Progenitor cell of endocrine pancreas (in vitro differentiated cells): ENCODE measurements at regions not wholly inside any gene's neighbourhood (a gene's known extent, or its start where the extent isn't known, plus 50 kb on each side); places are given as distances from the start of the nearest gene placed in this dataset.
"Not testable (repeated sequence)": the region's sequence is repeated elsewhere in the genome, so short reads cannot be mapped to it uniquely, and the experiment has no call there.

Experiments
- DNase-seq: peaks from one replicate; pipeline ENCODE4 v3.0.0; 2021; ENCODE audit warnings: low spot score; ENCODE audit not compliant: unreplicated experiment
- H3K27ac Mint-ChIP-seq: 2 replicates; pipeline ENCODE4 v1.8.0; 2021; ENCODE audit warnings: mild to moderate bottlenecking, moderate library complexity, mixed read lengths
- H3K27me3 Mint-ChIP-seq: 2 replicates; pipeline ENCODE4 v1.8.0; 2021; ENCODE audit warnings: mixed read lengths
- H3K36me3 Mint-ChIP-seq: 2 replicates; pipeline ENCODE4 v1.8.0; 2022; ENCODE audit warnings: mixed read lengths; ENCODE audit not compliant: insufficient read depth
- H3K4me1 Mint-ChIP-seq: 2 replicates; pipeline ENCODE4 v1.8.0; 2021; ENCODE audit warnings: low read depth, mixed read lengths
- H3K4me3 Mint-ChIP-seq: 2 replicates; pipeline ENCODE4 v1.8.0; 2021; ENCODE audit warnings: low read depth, mild to moderate bottlenecking, moderate library complexity, mixed read lengths
- H3K9me3 Mint-ChIP-seq: 2 replicates; pipeline ENCODE4 v1.8.0; 2021; ENCODE audit warnings: low read depth, mixed read lengths
- TF ChIP-seq, protein P1 (sequence below): fragments of 200-600 bp; sonication (generic); IDR thresholded peaks from one replicate; pipeline ENCODE4 v1.5.0; 2021; ENCODE audit warnings: antibody characterized with exemption, mild to moderate bottlenecking; ENCODE audit not compliant: unreplicated experiment

DNA sequence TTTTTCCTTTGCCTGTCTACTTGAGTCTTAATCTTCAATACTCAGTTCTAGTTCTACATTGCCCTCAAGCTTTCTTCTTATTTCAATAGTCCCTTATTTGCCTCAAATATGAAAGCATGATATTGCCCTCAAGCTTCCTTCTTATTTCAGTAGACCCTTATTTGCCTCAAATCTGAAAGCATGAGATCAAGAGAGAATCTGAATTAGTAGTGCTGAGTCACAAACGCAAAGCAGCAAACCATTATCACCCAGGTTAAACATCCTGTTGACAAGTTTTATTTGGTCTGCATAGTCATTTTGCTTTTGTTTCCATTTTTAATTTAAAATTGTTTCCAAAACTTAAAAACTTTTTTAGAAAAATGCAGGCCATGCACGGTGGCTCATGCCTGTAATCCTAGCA lies 583.3 kb upstream of the FSHR start:
- no peaks in the 10 kb centered on the region for H3K27me3 Mint-ChIP-seq
- no peaks in the 10 kb centered on the region for H3K4me1 Mint-ChIP-seq
- TF ChIP-seq, protein P1, sequence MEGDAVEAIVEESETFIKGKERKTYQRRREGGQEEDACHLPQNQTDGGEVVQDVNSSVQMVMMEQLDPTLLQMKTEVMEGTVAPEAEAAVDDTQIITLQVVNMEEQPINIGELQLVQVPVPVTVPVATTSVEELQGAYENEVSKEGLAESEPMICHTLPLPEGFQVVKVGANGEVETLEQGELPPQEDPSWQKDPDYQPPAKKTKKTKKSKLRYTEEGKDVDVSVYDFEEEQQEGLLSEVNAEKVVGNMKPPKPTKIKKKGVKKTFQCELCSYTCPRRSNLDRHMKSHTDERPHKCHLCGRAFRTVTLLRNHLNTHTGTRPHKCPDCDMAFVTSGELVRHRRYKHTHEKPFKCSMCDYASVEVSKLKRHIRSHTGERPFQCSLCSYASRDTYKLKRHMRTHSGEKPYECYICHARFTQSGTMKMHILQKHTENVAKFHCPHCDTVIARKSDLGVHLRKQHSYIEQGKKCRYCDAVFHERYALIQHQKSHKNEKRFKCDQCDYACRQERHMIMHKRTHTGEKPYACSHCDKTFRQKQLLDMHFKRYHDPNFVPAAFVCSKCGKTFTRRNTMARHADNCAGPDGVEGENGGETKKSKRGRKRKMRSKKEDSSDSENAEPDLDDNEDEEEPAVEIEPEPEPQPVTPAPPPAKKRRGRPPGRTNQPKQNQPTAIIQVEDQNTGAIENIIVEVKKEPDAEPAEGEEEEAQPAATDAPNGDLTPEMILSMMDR: no peak
- H3K36me3 Mint-ChIP-seq: no peaks in the 10 kb centered on the region
- H3K9me3 Mint-ChIP-seq: peaks cover 4% of the 10 kb centered on the region
- no peak overlapping the region for H3K27ac Mint-ChIP-seq
- no peak for DNase-seq
- H3K4me3 Mint-ChIP-seq: no peak overlapping the region

DNA sequence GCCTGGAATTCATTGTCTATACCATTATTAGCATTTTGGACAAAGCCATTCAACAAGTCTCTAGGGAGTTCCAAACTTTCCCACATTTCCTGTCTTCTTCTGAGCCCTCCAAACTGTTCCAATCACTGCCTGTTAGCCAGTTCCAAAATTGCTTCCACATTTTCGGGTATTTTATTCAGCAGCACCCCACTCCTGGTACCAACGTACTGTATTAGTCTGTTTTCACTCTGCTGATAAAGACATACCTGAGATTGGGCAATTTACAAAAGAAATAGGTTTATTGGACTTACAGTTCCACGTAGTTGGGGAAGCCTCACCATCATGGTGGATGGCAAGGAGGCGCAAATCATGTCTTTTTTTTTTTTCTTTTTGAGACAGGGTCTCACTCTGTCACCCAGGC lies 578.6 kb upstream of the FSHR start:
- H3K27ac Mint-ChIP-seq, H3K27me3 Mint-ChIP-seq, H3K4me3 Mint-ChIP-seq, H3K4me1 Mint-ChIP-seq, H3K36me3 Mint-ChIP-seq, H3K9me3 Mint-ChIP-seq, DNase-seq: not testable (repeated sequence)

DNA sequence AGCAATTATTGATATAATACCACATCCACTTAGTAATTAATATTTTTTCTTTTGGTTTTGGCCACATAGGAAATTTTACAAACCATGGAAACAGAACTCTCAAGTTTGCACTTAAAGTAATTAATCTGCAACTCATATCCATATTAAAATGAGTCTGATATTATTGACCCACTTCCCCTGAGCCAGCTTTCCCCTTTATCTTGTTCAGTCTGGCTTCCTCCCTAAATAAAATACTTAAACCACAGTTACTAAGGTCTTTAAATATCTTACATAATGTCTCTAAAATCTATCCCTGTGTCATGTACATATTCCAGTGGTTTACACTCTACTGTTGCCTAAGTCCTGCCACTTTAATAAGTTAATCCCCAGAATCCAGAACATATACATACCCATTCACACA lies 564.9 kb upstream of the FSHR start:
- TF ChIP-seq, protein P1: no peak
- Mint-ChIP-seq H3K4me3 (no peak overlapping the region), H3K4me1 (peaks cover 7% of the 10 kb centered on the region), H3K36me3 (no peaks in the 10 kb centered on the region), H3K27me3 (no peaks in the 10 kb centered on the region), H3K9me3 (no peaks in the 10 kb centered on the region), H3K27ac (no peak overlapping the region)
- DNase-seq: no peak

DNA sequence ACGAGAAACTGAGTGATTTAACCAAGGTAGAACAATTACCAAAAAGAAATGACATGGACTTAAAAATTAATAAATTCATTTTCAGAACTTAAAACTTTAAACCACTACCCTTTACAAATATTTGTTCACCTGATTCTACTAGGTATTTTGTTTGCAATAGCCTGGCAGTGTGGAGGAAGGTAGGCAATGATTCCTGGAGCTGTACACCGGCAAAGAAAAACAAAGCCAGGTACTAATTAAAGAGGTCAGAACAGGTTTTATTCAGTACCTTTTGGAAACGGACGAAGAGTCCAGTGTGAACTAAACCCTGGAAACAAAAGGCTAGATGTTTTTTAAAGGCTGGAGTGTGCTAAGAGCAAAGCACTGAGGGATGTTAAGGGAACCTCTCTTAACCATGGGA lies 561.3 kb upstream of the FSHR start:
- Mint-ChIP-seq H3K4me1 (peaks cover 7% of the 10 kb centered on the region), H3K27me3 (no peaks in the 10 kb centered on the region), H3K36me3 (no peaks in the 10 kb centered on the region), H3K4me3 (no peak overlapping the region), H3K27ac (peak overlapping the region; percentile 63), H3K9me3 (no peaks in the 10 kb centered on the region)
- TF ChIP-seq, protein P1: no peak
- DNase-seq: no peak

DNA sequence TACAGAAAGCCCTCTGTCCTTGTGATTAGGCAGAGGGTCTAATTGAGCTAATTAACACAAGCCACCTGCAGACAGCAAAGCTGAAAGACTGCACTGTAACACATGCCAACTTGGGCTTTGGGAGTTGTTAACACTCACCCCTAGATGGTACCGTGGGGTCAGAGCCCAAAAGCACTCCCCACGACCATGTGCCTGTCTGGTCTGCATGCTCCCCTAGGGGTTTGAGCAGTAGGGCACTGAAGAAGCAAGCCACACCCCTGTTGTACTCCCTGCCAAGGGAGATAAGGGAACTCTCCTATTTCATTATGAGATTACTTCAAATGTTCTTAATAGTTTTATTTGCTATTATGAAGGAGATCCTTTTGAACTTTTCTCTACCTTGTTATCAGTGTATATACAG lies 560.1 kb upstream of the FSHR start:
- Mint-ChIP-seq H3K9me3 (no peaks in the 10 kb centered on the region), H3K4me3 (no peak overlapping the region), H3K36me3 (no peaks in the 10 kb centered on the region), H3K27ac (no peak overlapping the region), H3K4me1 (peaks cover 7% of the 10 kb centered on the region), H3K27me3 (no peaks in the 10 kb centered on the region)
- TF ChIP-seq, protein P1: no peak
- no peak for DNase-seq

DNA sequence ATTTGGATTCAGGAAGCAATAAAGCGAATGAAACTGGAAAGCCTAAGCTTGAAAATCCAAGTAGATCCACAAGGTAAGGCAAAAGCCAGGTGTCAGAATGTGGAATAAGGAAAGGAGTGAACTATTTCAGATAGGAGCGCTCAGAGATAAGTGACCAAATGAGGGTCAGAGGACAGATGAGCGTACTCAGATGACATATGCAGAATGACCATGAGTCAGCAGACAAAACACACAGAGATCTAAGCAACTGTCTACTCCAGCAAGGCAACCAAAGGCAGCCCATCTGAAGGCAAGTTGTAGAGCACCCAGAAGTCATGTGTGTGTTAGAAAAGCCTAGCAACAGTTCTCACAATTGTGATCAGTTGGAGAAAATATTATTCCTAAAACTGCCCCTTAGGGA lies 548.4 kb upstream of the FSHR start:
- H3K9me3 Mint-ChIP-seq: no peaks in the 10 kb centered on the region
- no peaks in the 10 kb centered on the region for H3K27me3 Mint-ChIP-seq
- H3K4me1 Mint-ChIP-seq: no peaks in the 10 kb centered on the region
- DNase-seq: no peak
- TF ChIP-seq, protein P1: no peak
- no peak overlapping the region for H3K4me3 Mint-ChIP-seq
- H3K36me3 Mint-ChIP-seq: no peaks in the 10 kb centered on the region
- no peak overlapping the region for H3K27ac Mint-ChIP-seq
